Hematopoietic multipotent progenitor cell treated with erythropoietin and hydrocortisone succinate and interleukin-3 and kit ligand, for 8 days (in vitro differentiated cells): ENCODE measurements at regions not wholly inside any gene's neighbourhood (a gene's known extent, or its start where the extent isn't known, plus 50 kb on each side); places are given as distances from the start of the nearest gene placed in this dataset.
"Not testable (repeated sequence)": the region's sequence is repeated elsewhere in the genome, so short reads cannot be mapped to it uniquely, and the experiment has no call there.

Experiments used
- DNase-seq: peaks from one replicate; pipeline ENCODE4 v3.0.0-alpha.2; 2015

GRCh38 chr16:79403534-79403933, 197.0 kb downstream of the MAF start:
- DNase-seq: no peak

DNA sequence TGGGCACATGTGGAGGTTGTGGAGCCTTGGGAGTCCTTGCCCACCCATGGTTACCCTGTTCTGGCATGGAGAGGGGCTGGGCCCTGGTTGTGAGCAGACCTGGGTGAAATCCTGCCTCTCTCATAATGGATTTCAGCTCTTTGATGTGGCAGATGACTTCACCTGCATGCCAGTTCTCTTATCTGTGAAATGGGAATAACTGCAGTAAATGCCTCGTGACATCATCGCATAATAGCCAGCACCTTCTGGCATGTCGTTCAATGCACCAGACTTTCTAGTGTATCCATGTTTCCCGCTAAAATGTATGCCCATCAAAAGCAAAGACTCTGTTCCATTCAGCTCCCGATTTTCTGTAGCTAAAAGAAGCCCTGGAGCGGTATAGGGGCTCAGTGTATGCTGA, 197.6 kb downstream of the MAF start:
- DNase-seq: no peak

GRCh38 chr16:79402356-79402755, 198.2 kb downstream of the MAF start:
- no peak for DNase-seq

GRCh38 chr16:79401782-79402181, 198.8 kb downstream of the MAF start:
- DNase-seq: no peak

- DNase-seq: no peak
Measured at GRCh38 chr16:79401157-79401556, 199.4 kb downstream of the MAF start.

- peak; percentile 89 for DNase-seq
Measured at GRCh38 chr16:79400462-79401149, 199.9 kb downstream of the MAF start.

- no peak for DNase-seq
Measured at GRCh38 chr16:79395591-79395990, 204.9 kb downstream of the MAF start.

GRCh38 chr16:79394206-79394605, 206.3 kb downstream of the MAF start:
- no peak for DNase-seq

DNA sequence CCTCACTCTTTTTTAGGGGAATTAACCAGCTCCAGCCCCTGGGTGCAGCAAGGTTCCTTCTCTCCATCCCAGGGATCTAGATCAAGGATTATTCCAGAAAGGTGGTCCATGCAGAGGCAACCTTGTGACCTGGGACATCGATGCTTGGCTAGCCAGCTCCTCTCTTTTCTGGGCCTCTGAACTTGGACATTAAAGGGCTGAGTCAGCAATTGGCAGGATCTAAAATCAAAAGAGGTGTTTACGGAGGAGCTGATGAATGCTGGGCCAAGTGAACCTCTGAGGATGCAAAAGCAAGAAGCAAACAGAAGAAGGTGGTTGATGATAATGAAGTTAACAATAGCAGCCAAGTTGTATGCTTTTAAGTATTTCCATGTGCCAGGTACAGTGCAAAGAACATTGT, 207.0 kb downstream of the MAF start:
- no peak for DNase-seq

GRCh38 chr16:79393127-79393526, 207.4 kb downstream of the MAF start:
- no peak for DNase-seq

- no peak for DNase-seq
Measured at GRCh38 chr16:79392081-79392480, 208.5 kb downstream of the MAF start.

GRCh38 chr16:79391395-79391794, 209.1 kb downstream of the MAF start:
- no peak for DNase-seq

DNA sequence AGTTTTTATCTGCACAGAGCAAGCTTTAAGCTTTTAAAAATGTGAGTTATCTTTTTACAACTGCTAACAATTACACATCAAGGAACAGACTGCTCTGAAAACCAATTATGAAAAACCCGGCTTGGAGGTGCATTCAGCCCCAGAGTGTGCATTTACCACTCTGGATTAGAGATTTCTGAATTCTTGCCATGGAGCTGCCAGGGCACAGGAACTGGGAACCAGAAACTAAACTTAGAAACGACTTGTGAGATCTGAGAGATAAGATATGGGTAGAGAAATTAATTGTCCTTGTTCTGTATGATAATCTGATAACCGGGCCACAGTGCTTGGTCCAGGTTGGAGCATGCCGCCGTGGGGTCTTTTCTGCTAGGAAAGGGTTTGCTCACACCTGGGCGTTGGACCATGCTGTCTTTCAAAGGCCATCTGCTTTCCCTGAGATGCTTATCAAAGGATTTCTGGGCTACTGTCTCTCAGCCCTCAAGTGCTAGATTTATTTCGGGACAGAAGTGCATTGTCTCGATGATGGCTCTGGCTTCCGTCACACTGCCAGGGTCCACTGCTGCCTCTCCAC, 210.0 kb downstream of the MAF start:
- no peak for DNase-seq

DNA sequence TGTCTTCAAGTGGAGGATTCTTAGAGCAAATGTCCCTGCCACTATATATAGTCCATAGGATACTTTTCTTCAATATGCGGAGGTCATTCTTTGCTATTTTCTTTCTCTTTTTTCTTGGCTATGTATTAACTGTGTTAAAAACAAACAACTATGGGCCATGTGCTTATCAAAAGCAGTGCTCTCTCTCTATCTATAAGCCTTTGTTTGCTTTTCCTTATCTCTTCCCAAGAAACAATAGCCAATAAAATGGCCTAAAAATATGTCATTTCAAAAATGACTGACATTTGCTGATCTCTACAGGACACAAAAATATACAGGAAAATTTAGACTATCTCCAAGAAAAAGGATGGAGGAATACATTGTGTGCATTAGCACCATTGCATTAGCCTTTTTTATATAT, 212.1 kb downstream of the MAF start:
- no peak for DNase-seq

DNA sequence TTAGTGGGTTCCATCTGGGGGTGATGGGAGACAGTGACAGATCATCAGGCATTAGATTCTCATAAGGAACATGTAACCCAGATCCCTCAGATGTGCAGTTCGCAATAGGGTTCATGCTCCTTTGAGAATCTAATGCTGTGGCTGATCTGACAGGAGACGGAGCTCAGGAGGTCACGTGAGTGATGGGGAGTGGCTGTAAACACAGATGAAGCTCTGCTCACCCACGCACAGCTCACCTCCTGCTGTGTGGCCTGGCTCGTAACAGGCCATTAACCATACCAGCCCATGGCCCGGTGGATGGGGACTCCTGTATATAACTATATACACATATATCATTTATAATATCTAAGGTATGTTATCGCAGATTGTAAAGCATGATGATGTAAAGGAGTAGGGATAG, 214.2 kb downstream of the MAF start:
- no peak for DNase-seq

- DNase-seq: no peak
Measured at GRCh38 chr16:79381603-79382042, 218.9 kb downstream of the MAF start.

DNA sequence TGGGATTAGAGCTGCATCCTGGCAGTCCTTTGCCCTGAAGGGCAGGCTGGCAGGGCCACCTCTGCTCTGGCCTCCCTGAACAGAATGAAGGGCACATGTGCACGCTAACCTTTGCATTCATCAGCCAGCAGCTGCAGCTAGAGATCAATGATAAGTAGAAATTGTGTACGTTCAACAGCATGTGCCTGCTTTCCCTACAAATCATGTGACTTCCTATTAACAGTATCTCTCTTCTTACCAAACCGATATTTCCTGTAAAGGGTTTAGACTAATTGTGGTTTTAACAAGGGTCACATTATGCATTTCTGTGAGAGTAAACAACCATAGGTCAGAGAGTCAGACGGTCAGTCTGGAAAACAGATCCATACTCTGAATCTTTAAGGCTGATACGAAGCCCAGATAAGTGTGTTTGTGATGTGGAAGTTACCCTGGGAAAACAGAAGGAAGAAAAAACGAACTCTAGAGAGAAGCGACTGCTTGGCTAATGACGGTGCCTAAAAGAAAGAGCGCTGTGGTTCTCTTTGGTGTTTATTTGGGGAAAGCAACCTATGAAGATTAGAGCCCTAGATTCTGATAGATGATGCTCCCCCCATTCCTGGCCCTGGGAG, 219.4 kb downstream of the MAF start:
- peak; percentile 4 for DNase-seq

- no peak for DNase-seq
Measured at GRCh38 chr16:79379095-79379494, 221.4 kb downstream of the MAF start.

- DNase-seq: not testable (repeated sequence)
Measured at GRCh38 chr16:79377082-79377481, 223.5 kb downstream of the MAF start.

- no peak for DNase-seq
Measured at GRCh38 chr16:79375351-79375750, 225.2 kb downstream of the MAF start.

DNA sequence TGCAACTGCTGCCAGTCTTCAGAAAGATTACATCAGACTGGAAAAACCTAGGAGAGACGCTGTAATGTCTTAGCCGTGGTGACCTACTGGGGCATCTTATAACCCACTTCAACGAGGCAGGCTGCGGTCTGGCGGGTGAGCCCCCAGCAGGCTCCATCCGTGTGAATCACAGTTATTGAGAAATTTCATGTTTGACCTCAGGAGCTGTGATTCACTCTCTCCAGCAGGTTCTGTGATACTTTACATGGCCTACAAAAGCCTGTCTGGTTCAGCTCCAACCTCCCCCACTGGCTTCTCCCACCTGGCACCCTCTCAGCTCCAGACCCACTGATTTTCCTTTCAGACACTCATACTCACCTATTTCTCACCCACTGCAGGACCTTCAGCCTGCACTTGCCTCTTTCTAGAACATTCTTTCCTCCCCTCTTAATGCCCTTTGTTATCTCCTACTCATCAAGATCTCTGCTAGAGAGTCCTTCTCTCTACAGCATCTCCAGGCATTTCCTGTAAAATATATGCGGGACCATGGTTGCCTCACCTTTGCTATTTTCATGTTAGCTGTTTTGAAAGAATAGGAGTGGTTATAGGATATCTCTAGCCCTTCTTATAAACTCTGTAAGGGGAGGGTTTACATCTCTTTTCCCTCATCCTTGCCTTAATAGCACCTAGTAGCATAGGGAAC, 227.9 kb downstream of the MAF start:
- DNase-seq: no peak

DNA sequence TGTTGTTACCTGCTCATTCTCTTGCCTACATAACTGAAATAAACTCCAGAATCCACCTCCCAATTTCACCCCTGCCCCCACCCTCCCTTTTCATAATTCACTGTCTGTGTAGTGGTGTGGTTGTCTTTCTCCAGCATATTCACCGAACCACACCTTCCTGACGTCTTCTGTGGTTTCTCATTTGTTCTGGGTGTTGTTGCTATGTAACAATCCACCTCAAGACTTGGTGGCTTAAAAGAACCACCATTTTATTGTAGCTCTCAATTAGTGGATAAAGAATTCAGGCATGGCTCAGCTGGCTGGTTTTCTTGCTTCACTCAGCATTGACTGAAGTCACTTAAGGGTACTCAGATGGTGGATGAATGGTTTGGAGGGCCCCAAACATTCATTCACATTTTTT, 229.8 kb downstream of the MAF start:
- no peak for DNase-seq

DNA sequence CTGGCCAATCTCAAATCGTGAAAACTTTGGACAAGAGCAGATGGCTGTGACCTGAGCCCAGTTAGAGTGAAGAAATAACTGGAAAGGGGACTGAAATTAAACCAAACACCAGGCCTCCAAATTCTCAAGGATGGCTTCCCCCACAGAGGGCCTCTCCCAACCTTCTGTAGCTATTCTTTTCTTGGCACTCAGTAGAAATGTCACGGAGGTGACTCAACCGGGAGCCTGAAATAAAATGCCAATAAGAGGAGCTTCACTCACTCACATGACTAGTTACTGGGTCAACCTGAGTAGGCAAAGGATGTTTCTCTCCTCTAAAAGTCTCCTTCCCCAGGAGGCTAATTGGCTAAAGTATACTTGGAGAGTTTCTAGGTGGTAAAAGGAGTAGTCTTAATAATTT, 230.7 kb downstream of the MAF start:
- no peak for DNase-seq

GRCh38 chr16:79367822-79368221, 232.7 kb downstream of the MAF start:
- no peak for DNase-seq
